ENCODE measurements at regions not wholly inside any gene's neighbourhood (a gene's known extent, or its start where the extent isn't known, plus 50 kb on each side); places are given as distances from the start of the nearest gene placed in this dataset.

DNA sequence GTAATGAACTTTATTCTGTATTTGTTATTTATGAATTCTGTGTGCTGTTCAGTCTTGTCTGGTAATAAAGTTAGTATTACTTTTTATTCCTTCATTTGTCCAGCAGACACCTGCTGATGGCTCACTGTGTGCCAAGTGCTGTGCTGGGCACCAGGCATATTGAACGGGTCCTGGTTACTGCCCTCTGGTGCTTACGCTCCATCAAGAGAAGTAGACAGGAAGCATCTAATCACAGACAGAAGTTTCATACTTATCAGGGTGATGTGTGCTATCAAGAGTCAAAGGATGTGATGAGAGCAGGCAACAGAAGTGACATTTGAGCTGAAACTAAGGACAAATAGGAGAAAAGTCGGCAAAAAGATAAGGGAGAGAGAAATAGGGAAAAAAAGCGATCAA lies 153.1 kb downstream of the FGF1 start:
- Histone ChIP-seq H3F3A (ENCODE audit: insufficient read depth, low read length, poor library complexity, severe bottlenecking) (no peaks in the 10 kb centered on the region), H3K27ac (ENCODE audit: low read length) (no peak overlapping the region), H3K4me2 (ENCODE audit: low read length) (no peak overlapping the region), H2AFZ (ENCODE audit: low read depth, low read length) (no peak overlapping the region), H3K9ac (ENCODE audit: low read length) (no peak overlapping the region), H3K9me3 (ENCODE audit: low read length) (peaks cover 4% of the 10 kb centered on the region), H3K27me3 (ENCODE audit: insufficient read depth, low read depth, low read length) (no peaks in the 10 kb centered on the region), H3K79me2 (replicated peaks; ENCODE audit: insufficient read depth, low read length) (no peaks in the 10 kb centered on the region), H4K20me1 (ENCODE audit: insufficient read depth) (no peaks in the 10 kb centered on the region), H3K9me2 (ENCODE audit: insufficient read depth, low read length) (no peaks in the 10 kb centered on the region), H3K36me3 (ENCODE audit: insufficient read depth, low read length) (no peaks in the 10 kb centered on the region), H3K4me3 (ENCODE audit: low read length) (no peak overlapping the region)
- TF ChIP-seq TAF1 (IDR thresholded peaks at IDR 0.05; ENCODE audit: low read depth) (no peak), RAD21 (conservative IDR thresholded peaks at IDR 0.05) (no peak), MXI1 (conservative IDR thresholded peaks at IDR 0.05; ENCODE audit: poor library complexity, severe bottlenecking) (no peak), EP300 (conservative IDR thresholded peaks at IDR 0.05; ENCODE audit: poor library complexity, severe bottlenecking) (no peak), SMC3 (conservative IDR thresholded peaks at IDR 0.05; ENCODE audit: poor library complexity) (no peak), POLR2AphosphoS5 (IDR thresholded peaks at IDR 0.05) (no peak), REST (IDR thresholded peaks at IDR 0.05; ENCODE audit: borderline replicate concordance) (no peak), EZH2 (IDR thresholded peaks at IDR 0.05; ENCODE audit: borderline replicate concordance, insufficient read depth, low read length, poor library complexity, severe bottlenecking) (no peak), CTCF (IDR thresholded peaks at IDR 0.05; ENCODE audit: poor library complexity, severe bottlenecking) (no peak)

- Histone ChIP-seq H3F3A (ENCODE audit: insufficient read depth, low read length, poor library complexity, severe bottlenecking) (no peaks in the 10 kb centered on the region), H3K27me3 (ENCODE audit: insufficient read depth, low read depth, low read length) (no peaks in the 10 kb centered on the region), H3K9me3 (ENCODE audit: low read length) (peaks cover 4% of the 10 kb centered on the region), H3K9ac (ENCODE audit: low read length) (no peak overlapping the region), H3K4me2 (ENCODE audit: low read length) (no peak overlapping the region), H3K9me2 (ENCODE audit: insufficient read depth, low read length) (no peaks in the 10 kb centered on the region), H3K27ac (ENCODE audit: low read length) (no peak overlapping the region), H3K36me3 (ENCODE audit: insufficient read depth, low read length) (no peaks in the 10 kb centered on the region), H3K4me3 (ENCODE audit: low read length) (no peak overlapping the region), H4K20me1 (ENCODE audit: insufficient read depth) (no peaks in the 10 kb centered on the region), H2AFZ (ENCODE audit: low read depth, low read length) (no peak overlapping the region), H3K79me2 (replicated peaks; ENCODE audit: insufficient read depth, low read length) (no peaks in the 10 kb centered on the region)
- TF ChIP-seq CTCF (IDR thresholded peaks at IDR 0.05; ENCODE audit: poor library complexity, severe bottlenecking) (no peak), RAD21 (conservative IDR thresholded peaks at IDR 0.05) (no peak), EZH2 (IDR thresholded peaks at IDR 0.05; ENCODE audit: borderline replicate concordance, insufficient read depth, low read length, poor library complexity, severe bottlenecking) (no peak), SMC3 (conservative IDR thresholded peaks at IDR 0.05; ENCODE audit: poor library complexity) (no peak), REST (IDR thresholded peaks at IDR 0.05; ENCODE audit: borderline replicate concordance) (no peak), EP300 (conservative IDR thresholded peaks at IDR 0.05; ENCODE audit: poor library complexity, severe bottlenecking) (no peak), POLR2AphosphoS5 (IDR thresholded peaks at IDR 0.05) (no peak), TAF1 (IDR thresholded peaks at IDR 0.05; ENCODE audit: low read depth) (no peak), MXI1 (conservative IDR thresholded peaks at IDR 0.05; ENCODE audit: poor library complexity, severe bottlenecking) (no peak)
Measured at GRCh38 chr5:142531977-142532780, 153.7 kb downstream of the FGF1 start.

Data from neural cell (in vitro differentiated cells).